Anterior cingulate cortex (tissue), 58 donors: ENCODE measurements at regions not wholly inside any gene's neighbourhood (a gene's known extent, or its start where the extent isn't known, plus 50 kb on each side); places are given as distances from the start of the nearest gene placed in this dataset.

Experiments
- DNase-seq, 58 donors: peaks; one replicate each; lab custom pipeline; 2025; lab: John Stamatoyannopoulos, UW

DNA sequence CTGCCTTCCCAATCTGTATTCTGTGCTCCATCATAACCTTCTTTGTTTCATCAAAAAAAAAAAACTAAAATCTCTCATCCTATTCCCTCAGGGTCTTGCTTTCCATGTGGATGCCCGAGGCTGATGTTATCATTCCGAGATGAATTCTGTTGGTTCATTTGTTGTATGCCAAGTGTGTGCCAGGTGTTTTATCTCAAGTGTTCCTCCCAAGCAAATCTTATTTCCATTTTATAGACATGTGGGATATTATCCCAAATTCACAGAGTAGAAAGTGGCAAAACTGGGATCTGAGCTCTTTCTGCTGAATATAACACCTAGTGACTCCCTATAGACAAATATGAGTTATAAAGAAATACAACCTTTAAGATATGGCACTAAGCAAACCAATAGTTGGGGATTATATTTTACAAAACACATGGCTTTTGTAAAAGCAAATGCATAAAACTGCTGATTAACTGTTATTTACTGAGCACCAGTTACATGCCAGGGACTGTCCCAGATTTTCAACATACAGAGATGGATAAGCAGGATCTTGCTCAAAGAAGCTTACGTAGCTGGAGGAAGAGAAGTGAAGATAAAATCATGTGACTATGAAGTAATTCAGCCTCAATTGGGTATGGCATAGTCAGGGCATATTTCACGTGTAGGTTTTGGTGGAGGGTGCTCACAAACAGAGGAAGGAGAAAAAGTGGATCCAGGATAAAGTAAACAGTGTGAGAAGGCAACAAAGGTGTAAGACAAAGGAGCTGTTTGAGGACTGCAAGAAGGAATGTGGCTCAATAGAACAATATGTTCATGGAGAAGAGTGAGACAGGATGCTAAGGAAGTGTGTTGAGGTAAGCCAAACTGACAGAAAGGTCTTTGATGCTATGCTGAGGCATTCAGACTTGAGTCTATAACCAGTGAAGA, 143.3 kb upstream of the ADAMTSL1 start:
- no peak for DNase-seq

DNA sequence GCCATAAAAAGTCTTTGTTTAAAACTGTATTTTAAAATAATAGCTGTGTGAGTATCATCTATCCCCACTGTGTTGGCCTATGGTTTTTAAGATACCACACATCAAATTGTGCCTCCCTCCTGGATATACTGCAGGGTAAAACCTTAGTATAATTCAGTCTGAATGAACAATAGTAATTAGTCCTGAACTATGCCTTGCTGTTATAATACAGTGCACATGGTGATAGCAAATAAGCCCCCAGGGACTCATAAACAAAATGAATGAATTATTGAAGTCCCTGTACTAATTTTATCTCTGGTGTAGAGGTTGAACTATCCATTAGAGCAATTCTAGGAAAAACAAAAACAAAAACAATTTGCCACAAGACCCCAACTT, 142.7 kb upstream of the ADAMTSL1 start:
- no peak for DNase-seq

DNA sequence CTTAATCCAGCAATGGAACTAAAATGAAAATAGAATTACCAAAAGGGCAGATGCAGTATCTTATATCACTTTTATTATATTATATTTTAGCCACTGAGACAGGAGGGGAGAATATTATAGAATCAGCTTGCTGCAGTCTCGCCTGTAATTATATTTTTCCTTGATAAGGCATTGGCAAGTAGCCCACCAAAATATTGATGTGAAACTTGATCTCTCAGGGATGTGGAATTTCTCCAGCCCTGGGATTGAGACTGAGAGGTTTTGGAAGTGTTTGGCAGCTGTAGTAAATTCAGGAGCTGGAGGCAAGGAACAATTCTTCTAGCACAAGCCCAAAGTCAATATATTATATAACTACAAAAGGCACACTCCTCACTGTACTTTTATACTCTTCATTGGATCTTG, 142.1 kb upstream of the ADAMTSL1 start:
- no peak for DNase-seq

DNA sequence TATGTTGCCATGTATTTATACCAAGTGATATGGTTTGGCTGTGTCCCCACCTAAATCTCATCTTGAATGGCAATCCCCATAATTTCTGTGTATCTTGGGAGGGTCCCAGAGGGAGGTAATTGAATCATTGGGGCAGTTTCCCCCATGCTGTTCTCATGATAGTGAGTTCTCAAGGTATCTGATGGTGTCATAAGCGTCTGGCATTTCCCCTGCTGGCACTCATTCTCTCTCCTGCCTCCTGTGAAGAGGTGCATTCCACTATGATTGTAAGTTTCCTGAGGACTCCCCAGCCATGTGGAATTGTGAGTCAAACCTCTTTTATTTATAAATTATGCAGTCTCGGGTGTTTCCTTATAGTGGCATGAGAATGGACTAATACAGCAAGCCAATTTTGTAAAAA, 140.8 kb upstream of the ADAMTSL1 start:
- no peak for DNase-seq

DNA sequence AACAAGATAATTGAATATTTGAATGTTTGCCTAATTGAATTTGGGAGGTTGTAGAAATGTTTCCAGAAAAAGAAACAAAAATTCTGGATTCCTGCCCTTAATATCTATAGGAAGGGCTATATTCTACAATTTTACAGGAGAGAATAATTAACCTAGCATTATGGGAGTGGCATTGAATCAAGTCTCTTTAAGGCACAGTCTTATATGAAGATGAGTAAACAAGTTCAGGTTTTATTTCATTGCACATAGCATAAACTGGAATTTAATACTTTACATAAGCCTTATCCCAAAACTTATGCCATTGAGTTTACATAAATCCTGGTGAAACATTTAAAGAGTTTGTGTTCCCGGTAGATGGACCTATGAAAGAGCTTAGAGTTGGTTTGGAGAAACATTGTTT, 138.1 kb upstream of the ADAMTSL1 start:
- DNase-seq, result no peak

DNA sequence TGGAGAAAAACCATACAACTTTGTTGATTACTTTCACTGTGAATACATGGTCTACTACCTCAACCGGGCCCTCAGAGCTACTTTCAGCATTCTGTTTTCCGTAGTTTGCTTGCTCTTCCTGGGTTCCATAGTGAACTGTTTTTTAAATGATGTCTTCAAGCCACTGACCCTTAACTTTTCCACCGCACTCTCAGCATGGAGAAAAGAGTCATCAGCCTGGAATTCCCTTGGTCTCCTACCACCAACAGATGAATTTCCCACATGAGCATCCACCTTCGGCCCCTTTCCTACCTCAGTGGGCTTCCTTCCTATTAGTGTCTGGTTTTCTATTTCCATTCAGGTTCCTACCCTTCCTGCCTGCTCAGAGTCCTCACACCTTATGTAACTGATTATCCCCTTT, 135.9 kb upstream of the ADAMTSL1 start:
- DNase-seq, result no peak

DNA sequence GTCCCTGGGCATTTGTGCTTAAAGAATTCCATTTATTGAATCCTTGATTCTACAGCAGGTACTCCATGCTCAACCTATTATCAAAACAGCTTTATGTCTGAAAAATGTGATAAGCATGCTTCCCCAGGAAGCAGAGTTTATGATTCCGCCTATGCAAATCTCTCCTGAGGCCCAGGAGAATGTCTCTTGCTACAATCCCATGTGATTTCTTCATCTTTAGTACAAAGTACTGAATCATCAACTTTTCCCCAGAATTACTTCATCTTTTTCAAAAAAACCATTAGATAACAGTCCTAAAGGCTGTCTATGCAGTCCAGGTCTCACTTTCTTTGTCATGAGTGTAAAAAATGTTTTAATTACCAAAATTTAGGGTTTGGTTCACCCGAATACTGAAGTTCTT, 130.2 kb upstream of the ADAMTSL1 start:
- no peak for DNase-seq

DNA sequence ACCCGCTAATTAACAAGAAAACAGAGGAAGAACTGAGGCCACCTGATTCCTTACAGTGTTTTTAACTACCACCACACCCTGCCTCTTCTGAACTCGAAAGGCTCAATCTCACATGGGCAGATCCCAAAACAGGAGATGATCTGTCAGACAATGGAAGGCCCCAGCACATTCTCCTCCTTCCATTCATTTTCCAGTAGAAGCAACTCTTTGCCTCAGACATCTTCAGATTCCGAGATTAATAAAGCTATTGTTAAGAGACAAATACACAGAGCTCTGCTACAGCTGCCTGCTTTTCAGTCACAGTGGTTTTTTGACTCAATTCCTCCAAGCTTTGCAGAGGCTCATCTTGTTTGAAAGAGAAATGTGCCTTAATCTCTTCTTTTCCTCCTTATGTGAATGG, 127.2 kb upstream of the ADAMTSL1 start:
- peak in 3 of 58 donors; percentile 22 to 50 (median 48) for DNase-seq

DNA sequence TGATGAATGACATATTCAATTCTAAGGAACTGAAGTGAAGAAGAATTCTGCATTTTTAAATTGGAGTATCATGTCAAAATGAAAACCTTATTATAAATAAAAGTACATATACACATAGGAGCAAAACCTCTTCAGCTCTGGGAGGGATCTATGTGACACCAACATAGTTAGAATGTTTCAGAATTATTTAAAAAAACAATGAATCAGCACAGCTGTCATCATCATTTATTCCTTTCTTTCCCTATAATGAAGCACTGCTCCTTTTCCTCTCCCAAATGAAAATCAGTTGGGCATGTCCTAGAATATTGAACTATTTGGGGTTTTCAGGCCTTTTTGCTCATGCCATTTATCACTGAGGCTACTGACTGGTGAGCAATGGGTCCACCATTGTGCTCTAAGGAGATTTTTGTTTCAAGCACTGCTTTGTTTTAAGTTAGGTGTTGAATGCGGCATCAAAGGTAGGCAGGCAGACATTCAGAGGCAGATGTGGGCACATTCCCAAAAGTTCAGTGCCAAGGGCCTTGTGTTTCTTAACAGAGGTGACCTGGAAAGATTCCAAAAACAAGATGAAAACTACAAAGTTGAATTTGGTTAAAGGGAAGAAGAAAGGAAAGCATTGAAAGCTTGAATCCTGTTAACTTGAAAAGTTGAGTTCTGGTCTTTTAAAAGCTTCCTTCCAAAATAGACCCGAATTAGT, 126.4 kb upstream of the ADAMTSL1 start:
- peak in 1 of 58 donors; percentile 1 for DNase-seq

DNA sequence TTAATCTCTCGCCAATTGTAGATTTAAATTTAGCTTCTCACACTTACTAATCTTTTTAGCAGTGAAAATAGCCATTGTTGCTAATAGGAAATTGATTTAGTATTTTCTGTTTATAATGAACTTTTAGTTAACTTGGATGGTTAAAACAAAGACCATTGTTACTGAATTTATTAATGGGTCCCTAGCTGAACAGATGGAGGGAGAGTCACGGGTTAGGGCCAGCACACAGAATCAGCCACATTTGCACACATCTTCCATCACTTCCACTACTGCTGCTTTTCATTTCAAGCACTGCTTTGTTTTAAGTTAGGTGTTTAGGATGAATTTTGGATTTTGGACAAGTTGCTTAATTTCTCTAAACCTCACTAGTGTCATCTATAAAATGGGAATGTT, 125.9 kb upstream of the ADAMTSL1 start:
- DNase-seq, result no peak

DNA sequence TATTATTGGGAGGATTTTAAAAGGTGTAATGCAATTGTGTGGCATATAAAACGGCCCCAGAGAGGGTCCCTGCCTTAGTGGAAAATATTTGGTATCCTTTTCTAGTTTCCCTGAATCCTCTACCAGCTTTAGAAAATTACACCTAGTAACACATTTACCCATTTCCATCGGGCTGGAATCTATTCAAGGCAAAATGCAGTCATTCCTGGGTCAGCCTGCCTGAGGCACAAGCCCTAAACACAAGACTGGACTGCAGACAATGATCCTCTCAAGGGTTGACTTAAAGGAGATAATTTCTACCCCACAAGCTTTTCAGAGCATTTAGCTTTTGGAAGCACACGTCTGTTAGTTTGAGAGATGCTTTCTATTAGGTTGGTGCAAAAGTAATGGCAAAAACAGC, 124.4 kb upstream of the ADAMTSL1 start:
- DNase-seq, result no peak

DNA sequence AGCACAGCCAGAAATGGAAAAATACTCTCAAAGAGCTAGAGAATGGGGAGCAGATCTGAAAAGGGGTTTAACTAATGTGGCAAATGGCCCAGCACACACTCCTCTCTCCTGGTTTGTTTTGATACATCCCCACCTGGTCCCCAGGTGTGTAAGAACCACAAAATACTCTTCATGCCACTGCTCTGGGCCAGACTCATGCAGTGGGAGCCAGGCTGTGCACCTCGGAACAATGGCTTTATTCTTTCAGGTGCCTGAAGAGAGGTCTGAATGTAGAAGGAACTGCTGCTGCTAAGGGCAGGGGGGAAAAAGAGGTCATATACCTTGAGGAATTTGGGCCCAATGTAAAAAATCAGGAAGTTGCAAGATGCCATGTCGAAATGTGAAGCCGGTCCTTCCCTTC, 123.9 kb upstream of the ADAMTSL1 start:
- no peak for DNase-seq

DNA sequence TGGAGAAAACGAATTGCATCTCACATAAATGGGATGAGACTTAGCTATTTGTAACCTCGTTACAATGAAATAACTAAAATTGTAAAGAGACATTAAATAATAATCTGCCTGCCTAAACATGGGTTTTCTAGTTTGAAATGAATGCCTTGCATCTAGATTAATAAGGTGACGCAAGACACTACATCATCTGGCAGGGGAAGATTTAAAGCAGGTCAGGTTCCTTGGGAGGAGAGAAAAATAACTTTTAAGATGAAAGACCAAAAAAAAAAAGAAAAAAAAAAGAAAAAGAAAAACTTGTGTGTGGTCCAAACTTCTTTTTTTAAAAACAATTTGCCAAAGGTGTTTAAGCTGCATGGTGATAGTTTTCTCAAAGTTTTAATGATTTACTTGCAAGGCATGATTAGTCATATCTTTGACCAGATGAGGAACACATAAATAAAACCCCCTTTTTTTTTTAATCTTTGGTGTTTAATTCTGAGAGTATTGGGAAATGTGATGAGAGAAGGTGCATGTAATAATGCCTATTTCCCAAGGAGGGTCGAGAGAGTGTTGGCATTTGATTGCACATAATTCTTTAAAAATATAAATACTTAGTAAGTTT, 122.9 kb upstream of the ADAMTSL1 start:
- DNase-seq, result no peak

DNA sequence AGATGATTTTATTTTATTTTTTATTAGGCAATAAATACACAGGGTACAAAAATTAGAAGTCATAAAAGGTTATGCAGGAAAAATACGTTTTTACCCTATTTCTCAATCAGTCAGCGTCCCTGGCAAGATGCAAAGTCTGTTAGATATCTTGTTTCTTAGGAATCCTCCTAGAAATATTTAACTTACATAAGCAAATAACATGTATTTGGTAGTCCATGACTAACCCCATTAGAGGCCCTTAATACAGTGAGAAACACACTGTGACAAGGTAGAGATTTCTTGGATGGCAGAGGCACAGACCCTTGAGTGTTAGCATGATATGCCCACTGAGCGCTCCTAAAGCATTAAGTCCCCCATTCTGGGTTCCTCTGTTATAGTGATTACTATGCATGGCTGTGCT, 121.2 kb upstream of the ADAMTSL1 start:
- DNase-seq, result no peak

DNA sequence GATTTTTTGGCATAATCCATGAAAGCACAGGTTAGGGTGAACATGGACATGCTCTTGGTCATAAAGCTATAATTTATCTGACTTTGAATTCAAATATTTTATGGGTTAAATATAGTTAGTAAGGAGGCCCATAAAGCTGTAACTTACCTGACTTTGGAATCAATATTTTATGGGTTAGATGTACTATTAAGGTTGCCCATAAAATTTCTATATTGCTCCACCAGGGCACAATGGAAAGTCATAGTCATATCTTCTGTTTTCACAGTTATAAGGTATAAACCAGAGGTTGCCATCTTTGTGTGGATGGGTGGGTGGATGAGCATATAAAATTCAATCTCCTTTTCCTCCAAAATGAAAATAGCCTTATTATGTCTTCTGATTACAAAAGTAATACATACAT, 120.5 kb upstream of the ADAMTSL1 start:
- no peak for DNase-seq

DNA sequence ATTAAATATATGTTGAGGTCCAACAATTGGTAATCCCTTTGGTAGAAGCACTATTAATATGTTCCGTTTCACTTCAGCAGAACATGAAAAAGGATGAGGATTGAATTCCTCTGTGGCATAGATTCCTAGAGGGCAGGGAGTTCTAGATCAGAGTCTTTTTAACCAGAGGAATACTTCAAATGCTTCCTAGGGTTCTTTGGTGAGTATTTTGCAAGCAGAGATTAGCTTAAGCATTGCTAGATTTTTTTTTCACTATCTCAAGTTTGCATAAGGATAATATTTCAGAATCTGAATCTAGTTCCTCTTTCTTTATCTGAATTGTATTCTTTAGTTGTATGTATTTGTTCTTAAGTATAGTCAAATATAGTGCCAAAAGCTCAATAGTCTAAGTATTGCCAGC, 116.6 kb upstream of the ADAMTSL1 start:
- DNase-seq, result no peak

DNA sequence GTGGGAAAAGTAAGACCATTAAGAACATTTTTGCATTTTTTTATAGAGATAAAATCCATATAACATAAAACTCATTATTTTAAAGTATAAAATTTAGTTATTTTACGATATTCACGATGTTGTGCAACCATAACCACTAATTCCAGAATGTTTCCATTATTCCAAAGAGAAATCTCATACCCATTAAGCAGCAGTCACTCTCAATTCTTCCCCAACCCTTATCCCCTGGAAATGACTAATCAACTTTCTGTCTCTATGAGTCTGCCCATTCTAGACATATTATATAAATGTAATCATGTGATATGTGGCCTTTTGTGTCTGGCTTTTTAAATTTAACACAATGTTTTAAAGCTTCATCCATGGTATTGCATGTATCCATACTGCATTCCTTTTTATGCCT, 115.6 kb upstream of the ADAMTSL1 start:
- no peak for DNase-seq

DNA sequence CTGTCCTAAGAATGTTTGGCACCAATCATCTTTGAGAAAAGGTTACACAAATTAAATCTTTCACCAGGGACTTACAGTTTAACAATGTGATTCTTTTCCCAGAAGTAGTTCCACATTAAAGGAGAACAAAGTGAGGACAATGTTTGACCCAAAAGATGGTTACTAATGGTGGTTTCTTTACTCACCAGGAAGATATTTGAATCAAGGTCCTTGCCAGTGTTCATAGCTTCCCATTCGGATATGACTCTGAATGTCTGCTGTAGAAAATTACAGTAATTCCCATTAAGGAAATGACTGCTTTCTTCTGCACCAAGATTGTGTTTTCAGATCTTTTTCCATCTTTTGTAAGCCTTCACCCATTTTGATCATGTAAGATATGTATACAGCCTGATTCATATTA, 114.6 kb upstream of the ADAMTSL1 start:
- DNase-seq, result no peak

DNA sequence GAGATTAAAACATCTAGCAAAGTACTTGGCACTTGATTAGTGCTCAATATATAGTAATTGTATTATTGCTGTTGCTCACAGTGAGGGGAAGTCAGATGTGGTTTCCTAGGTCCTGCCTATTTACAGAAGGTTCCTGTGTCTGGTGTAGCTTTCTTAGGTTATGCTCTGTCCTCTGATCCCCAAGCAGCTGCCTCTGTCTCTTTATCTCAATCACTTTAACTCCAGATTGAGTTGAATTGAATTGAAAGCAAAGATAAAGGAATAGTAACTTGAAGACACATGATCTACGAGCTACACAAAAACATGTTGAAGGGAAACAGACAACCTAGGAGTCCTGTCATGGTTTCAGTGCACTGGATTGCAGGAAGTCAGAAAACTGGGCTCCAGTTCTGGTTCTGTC, 113.9 kb upstream of the ADAMTSL1 start:
- no peak for DNase-seq

DNA sequence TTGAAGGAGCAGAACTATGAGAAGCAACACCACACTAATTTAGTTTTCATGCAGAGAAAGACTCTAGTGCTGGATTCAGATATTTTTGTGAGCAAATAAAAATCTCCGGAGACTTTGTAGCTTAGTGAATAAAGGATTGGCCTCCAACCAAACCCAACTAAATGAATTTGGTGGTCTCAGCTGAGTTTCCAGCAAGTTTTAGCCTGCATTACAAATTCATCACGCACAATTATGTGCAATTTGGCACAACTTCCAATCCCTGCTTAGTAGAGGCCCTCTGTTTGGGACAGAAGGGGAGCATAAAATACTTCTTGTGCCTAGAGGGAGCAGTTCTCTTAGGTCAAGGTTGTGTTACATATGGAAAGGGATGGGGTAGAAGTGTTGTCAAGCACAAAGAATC, 112.3 kb upstream of the ADAMTSL1 start:
- no peak for DNase-seq

DNA sequence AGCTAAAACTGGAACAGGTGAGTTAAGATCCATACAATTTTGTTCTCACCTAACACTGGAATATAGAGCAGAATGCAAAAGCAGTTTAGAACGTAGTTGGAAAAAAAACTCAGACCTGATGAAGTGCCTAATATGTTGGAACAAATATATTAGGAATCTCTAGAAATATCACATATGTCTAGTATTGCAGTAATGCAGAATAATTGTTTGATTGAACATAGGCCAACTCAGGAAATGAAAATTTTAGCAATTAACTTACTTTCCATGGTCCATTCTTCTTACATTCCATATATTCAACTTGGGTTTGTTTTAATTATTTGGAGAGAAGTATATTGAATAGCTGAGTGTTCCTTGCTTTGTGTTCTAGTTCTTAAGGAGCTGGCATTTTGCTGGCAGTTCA, 111.8 kb upstream of the ADAMTSL1 start:
- no peak for DNase-seq
